ACC112 (cell line): ENCODE measurements at regions not wholly inside any gene's neighbourhood (a gene's known extent, or its start where the extent isn't known, plus 50 kb on each side); places are given as distances from the start of the nearest gene placed in this dataset.

Experiments used
- H2AFZ ChIP-seq: fragments of 200-600 bp; sonication (generic); one replicate; pipeline ENCODE4 v1.6.0; 2017; ENCODE audit warnings: antibody characterized with exemption, low read length; ENCODE audit not compliant: unreplicated experiment
- H3K27ac ChIP-seq: fragments of 200-600 bp; sonication (generic); 2 replicates; pipeline ENCODE4 v1.5.1; 2014; ENCODE audit warnings: low read depth, mild to moderate bottlenecking, antibody characterized with exemption, low read length, moderate library complexity
- H3K27me3 ChIP-seq: fragments of 200-600 bp; sonication (generic); 2 replicates; pipeline ENCODE4 v1.6.1; 2014; ENCODE audit warnings: mild to moderate bottlenecking, antibody characterized with exemption, low read length, moderate library complexity, mixed read lengths; ENCODE audit not compliant: insufficient read depth
- H3K36me3 ChIP-seq: fragments of 200-600 bp; sonication (generic); 2 replicates; pipeline ENCODE4 v1.6.1; 2016; ENCODE audit warnings: mild to moderate bottlenecking, antibody characterized with exemption, low read length, moderate library complexity, mixed read lengths; ENCODE audit not compliant: insufficient read depth
- H3K4me1 ChIP-seq: fragments of 200-600 bp; sonication (generic); one replicate; pipeline ENCODE4 v1.6.1; 2016; ENCODE audit warnings: low read length, mixed read lengths; ENCODE audit not compliant: insufficient read depth, unreplicated experiment, control insufficient read depth
- H3K4me3 ChIP-seq: fragments of 200-600 bp; sonication (generic); 2 replicates; pipeline ENCODE4 v1.5.1; 2014; ENCODE audit warnings: mild to moderate bottlenecking, low read depth, low read length
- H3K79me2 ChIP-seq: fragments of 200-600 bp; sonication (generic); one replicate; pipeline ENCODE4 v1.6.0; 2016; ENCODE audit warnings: low read length; ENCODE audit not compliant: control insufficient read depth, unreplicated experiment, insufficient read depth

DNA sequence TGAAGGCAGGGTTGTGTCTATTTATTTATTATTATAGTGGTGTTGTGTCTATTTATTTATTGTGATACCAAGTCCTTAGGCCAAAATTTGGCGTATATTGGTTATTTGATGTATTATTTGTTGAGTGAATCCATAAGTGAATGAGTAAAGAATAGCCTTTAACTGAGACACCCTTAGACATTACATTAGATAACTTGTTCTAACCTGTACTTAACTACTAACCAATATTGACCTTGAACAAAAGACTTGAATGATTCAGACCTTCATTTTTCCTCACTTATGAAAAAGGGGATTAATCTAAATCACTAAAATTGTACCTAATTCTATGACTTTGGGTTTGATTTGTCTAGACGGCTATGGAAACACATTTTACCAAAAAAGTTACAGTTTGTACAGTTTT is 370.5 kb downstream of the JRKL start:
- Histone ChIP-seq H3K36me3 (no peaks in the 10 kb centered on the region), H3K27me3 (no peaks in the 10 kb centered on the region), H3K79me2 (no peaks in the 10 kb centered on the region), H3K4me1 (no peaks in the 10 kb centered on the region), H3K4me3 (no peak overlapping the region), H2AFZ (no peak overlapping the region), H3K27ac (no peak overlapping the region)

DNA sequence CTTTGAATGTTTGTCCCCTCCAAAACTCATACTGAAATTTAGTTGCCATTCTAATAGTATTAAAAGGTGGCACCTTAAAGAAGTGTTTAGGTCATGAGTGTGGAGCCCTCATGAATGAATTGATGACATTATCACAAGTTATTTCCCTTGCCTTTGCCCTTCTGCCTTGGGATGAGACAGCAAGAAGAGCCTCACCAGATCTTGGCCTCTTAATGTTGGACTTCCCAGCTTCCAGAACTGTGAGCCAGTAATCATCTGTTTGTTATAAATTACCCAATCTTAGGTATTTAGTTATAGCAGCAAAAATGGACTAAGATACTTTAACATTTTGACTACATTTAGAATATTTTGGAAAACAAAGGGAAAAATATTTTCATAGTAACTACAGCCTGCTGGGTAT is 371.0 kb downstream of the JRKL start:
- Histone ChIP-seq H3K4me1 (no peaks in the 10 kb centered on the region), H3K27me3 (no peaks in the 10 kb centered on the region), H3K27ac (no peak overlapping the region), H3K36me3 (no peaks in the 10 kb centered on the region), H2AFZ (no peak overlapping the region), H3K79me2 (no peaks in the 10 kb centered on the region), H3K4me3 (no peak overlapping the region)

DNA sequence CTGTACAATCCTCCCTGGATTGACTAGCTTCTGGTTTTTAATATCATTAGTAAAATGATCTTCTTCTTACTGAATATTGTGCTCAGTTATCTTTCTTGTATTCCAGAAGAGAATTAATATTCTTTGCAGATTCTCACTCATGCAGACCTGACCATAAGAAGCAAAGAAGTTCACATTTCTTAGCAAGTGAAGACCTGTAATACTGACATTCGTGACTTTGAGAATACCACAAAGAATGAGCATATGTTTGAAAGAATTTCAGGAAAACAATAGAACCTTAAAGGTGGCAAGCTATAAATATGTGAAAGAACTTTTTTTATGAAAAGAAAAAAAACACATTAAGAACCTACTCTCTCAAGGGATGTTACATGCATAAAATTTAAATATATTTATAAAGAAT is 371.6 kb downstream of the JRKL start:
- H3K4me1 ChIP-seq, result no peaks in the 10 kb centered on the region
- no peak overlapping the region for H3K27ac ChIP-seq
- H3K27me3 ChIP-seq, result no peaks in the 10 kb centered on the region
- no peak overlapping the region for H3K4me3 ChIP-seq
- H2AFZ ChIP-seq, result no peak overlapping the region
- no peaks in the 10 kb centered on the region for H3K79me2 ChIP-seq
- no peaks in the 10 kb centered on the region for H3K36me3 ChIP-seq

DNA sequence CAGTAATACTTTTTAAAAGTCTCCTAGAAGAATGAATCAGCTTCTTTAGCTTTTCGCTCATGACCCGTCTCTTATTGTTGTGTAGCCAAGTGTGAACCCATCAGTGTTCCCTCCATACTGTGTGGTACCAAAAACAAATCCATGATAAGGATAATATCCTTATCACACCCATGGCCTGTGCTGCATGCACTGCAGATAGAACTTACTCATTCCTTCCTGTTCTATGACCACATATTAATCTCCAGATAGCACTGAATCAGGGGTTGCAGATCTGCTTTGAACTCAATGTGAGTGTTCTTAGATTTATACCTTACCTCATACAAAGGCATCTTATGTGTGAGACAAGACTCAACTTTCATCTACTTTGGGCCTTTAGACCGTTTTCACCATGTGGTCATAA is 373.4 kb downstream of the JRKL start:
- Histone ChIP-seq H3K27me3 (no peaks in the 10 kb centered on the region), H2AFZ (no peak overlapping the region), H3K79me2 (no peaks in the 10 kb centered on the region), H3K4me1 (no peaks in the 10 kb centered on the region), H3K36me3 (no peaks in the 10 kb centered on the region), H3K4me3 (no peak overlapping the region), H3K27ac (no peak overlapping the region)

DNA sequence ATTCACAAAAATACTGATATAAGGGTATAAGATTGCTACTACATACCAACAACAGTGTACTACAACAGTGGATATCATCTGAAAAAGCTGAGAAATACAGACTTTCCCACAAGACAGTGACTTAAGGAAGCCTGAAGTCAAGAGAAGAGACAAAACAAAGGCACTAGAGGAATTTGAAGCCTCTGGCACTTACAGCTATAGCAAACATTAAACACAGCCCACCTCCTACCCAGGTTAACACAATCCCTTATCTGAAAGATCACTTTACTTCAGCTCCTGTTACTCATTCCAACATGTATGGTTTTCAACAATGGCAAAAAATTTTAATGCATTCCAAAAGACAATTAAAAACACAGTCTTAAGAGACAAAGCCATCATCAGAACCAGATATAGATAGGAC is 388.5 kb downstream of the JRKL start:
- Histone ChIP-seq H3K27ac (no peak overlapping the region), H3K79me2 (no peaks in the 10 kb centered on the region), H3K27me3 (peaks cover 9% of the 10 kb centered on the region; the same call in 1 of the 2 replicates), H2AFZ (no peak overlapping the region), H3K4me1 (no peaks in the 10 kb centered on the region), H3K4me3 (no peak overlapping the region), H3K36me3 (no peaks in the 10 kb centered on the region)

DNA sequence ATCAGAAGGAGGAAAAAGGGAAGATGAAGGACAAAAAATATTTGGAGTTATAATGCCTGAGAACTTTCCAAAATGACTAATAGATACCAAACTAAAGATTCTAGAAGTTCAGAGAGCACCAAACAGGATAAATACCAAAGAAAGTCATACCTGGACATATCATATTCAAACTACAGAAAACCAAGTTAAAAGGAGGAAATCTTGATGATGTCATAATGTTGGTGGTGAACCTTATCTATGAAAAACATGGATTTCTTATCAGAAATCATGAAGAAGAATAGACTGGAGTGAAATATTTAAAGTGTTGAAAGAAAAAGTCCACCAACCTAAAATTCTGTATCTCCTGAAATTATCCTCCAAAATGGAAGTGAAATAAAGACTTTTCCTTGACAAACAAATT is 389.2 kb downstream of the JRKL start:
- no peaks in the 10 kb centered on the region for H3K4me1 ChIP-seq
- H3K27ac ChIP-seq, result no peak overlapping the region
- H3K4me3 ChIP-seq, result no peak overlapping the region
- no peak overlapping the region for H2AFZ ChIP-seq
- peaks cover 9% of the 10 kb centered on the region; the same call in 1 of the 2 replicates for H3K27me3 ChIP-seq
- H3K36me3 ChIP-seq, result no peaks in the 10 kb centered on the region
- no peaks in the 10 kb centered on the region for H3K79me2 ChIP-seq

DNA sequence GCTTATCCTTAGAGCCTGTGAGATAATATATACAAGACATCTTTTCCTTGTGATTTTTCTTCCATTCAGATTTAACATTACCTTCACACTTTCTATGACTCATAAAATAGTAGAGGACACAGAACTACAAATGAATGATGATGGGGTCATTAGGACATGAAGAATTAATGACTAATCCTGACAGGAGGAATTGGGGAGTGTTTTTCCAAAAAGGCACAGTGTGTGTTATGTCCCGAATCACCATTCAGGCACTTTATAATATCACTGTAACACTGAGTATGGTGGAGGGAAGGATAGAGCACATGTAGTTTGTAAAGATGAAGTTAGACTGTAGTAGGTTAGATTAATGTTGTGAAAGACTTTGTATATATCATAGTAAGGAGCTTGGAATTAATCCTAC is 391.3 kb downstream of the JRKL start:
- Histone ChIP-seq H3K36me3 (no peaks in the 10 kb centered on the region), H3K27me3 (peaks cover 22% of the 10 kb centered on the region), H3K4me1 (no peaks in the 10 kb centered on the region), H3K4me3 (no peak overlapping the region), H3K79me2 (no peaks in the 10 kb centered on the region), H2AFZ (no peak overlapping the region), H3K27ac (no peak overlapping the region)

DNA sequence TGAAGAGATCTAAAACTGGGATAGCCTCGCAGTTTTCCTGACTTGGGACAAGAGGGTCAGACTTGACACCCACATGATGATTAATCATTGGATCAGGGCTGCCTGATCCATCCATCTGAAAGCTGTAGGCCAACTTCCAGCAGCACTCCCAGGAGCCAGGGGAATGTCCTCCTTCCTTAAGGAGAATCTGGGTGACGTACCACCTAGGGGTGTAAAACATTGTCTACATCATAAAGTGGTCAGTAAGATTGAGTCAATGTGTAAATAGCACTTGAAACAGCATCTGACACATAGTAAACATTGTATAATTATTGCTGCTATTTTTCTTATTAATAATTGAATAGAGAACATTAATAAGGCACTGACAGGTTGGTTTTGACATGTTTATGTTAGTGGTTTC is 392.8 kb downstream of the JRKL start:
- Histone ChIP-seq H2AFZ (no peak overlapping the region), H3K27me3 (peaks cover 22% of the 10 kb centered on the region), H3K4me3 (no peak overlapping the region), H3K79me2 (no peaks in the 10 kb centered on the region), H3K36me3 (no peaks in the 10 kb centered on the region), H3K4me1 (no peaks in the 10 kb centered on the region), H3K27ac (no peak overlapping the region)

DNA sequence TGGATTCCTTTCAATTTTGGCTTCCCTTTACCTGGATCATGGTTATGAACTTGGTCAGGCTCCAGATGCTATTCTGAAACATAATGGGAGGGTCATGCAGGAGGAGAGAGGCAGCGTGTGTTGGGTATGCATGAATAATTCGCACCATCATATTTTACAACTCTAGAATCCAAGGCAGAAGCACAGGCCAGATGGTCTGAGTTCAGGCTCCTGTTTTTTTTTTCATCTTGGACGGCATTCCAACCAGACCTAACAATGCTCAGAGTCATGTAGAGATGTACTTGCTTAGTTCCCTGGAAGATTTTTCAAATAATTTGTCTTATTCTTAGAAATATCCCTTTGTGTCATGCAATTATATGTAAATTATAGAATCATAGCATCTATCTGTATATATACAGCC is 393.5 kb downstream of the JRKL start:
- no peak overlapping the region for H3K4me3 ChIP-seq
- H2AFZ ChIP-seq, result no peak overlapping the region
- no peak overlapping the region for H3K27ac ChIP-seq
- no peaks in the 10 kb centered on the region for H3K4me1 ChIP-seq
- H3K27me3 ChIP-seq, result peaks cover 22% of the 10 kb centered on the region
- no peaks in the 10 kb centered on the region for H3K36me3 ChIP-seq
- H3K79me2 ChIP-seq, result no peaks in the 10 kb centered on the region

DNA sequence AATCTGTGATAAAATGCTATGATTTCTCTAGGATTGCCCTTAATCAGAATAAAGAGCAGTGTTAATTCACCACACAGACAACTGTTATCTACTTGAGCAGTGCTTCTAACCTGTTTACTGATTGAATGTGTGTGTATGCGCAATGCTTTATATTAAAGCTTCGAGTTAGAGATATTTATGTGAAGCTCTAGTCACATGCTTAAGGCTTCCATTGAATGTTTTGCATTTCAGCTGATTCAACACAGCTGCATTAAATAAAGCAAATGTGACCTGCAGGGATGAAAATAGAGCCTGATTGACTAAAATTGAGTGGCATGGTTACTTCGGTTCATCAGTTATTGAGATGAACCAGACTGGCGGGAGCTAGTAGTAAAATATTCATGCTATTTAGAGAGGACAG is 395.3 kb downstream of the JRKL start:
- Histone ChIP-seq H3K4me1 (no peaks in the 10 kb centered on the region), H3K79me2 (no peaks in the 10 kb centered on the region), H2AFZ (no peak overlapping the region), H3K4me3 (no peak overlapping the region), H3K27ac (no peak overlapping the region), H3K27me3 (peaks cover 13% of the 10 kb centered on the region), H3K36me3 (no peaks in the 10 kb centered on the region)

DNA sequence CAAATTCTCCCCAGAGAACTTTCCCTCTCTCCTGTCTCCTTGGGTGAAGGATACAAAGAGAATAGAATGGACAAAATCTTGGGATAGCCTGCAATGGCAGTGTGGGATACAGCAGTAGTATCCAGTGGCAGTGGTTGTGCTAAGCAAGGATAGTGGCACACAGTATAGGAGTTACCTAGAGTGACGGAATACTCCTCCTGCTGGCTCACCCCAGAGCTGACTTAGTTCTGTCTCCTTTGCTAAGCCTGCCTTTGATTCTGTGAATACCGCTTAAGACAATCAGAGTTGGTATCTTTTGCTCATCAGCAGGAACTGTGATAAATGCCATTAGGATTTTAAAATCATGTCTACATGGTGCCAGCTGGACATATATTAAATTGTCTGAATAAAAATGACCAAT is 404.3 kb downstream of the JRKL start:
- no peak overlapping the region for H2AFZ ChIP-seq
- H3K4me3 ChIP-seq, result no peak overlapping the region
- H3K36me3 ChIP-seq, result no peaks in the 10 kb centered on the region
- no peaks in the 10 kb centered on the region for H3K79me2 ChIP-seq
- H3K27me3 ChIP-seq, result 0 out of 2 replicates have a peak, but pooled peaks cover 9% of the 10 kb centered on the region
- no peak overlapping the region for H3K27ac ChIP-seq
- no peaks in the 10 kb centered on the region for H3K4me1 ChIP-seq

DNA sequence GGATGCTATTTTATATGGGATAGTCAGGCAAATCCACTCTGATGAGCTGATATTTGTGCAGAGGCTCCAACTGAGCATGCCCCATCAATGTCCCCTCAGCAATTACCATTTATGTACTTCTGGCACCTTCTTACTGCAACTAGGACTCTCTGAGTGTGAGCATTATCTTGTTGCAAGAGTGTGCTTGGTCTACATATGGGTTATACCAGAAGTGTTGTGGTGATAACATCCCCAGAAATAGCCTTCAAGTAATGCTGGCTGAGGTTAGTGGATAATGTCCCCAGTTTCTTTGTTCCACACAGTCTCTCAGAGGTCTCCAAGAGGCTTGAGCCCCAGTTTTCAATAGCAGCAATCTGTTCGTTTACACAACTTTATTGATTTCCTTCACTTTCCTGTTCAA is 408.6 kb downstream of the JRKL start:
- Histone ChIP-seq H3K4me3 (no peak overlapping the region), H3K36me3 (no peaks in the 10 kb centered on the region), H3K79me2 (no peaks in the 10 kb centered on the region), H2AFZ (no peak overlapping the region), H3K4me1 (no peaks in the 10 kb centered on the region), H3K27me3 (peaks cover 25% of the 10 kb centered on the region), H3K27ac (no peak overlapping the region)
